ENCODE measurements at regions not wholly inside any gene's neighbourhood (a gene's known extent, or its start where the extent isn't known, plus 50 kb on each side); places are given as distances from the start of the nearest gene placed in this dataset.

- TF ChIP-seq CTCF (IDR thresholded peaks at IDR 0.05; ENCODE audit: insufficient read depth, low read length, poor library complexity, severe bottlenecking) (no peak), EZH2phosphoT487 (conservative IDR thresholded peaks at IDR 0.05; ENCODE audit: low read length) (no peak)
Measured at GRCh38 chrX:122579526-122579925, 604.6 kb upstream of the GRIA3 start.
